Gastroesophageal sphincter (tissue), 3 donors: ENCODE measurements at regions not wholly inside any gene's neighbourhood (a gene's known extent, or its start where the extent isn't known, plus 50 kb on each side); places are given as distances from the start of the nearest gene placed in this dataset.

Experiments used
- CTCF ChIP-seq, 4 experiments: fragments of 200-600 bp in 2 of 4; fragments of 450-650 bp in 2 of 4; sonication (generic) in 1 of 4; IDR thresholded peaks; one replicate each; pipeline ENCODE4 v1.5.1; 2017 to 2019; ENCODE audit warnings: antibody characterized with exemption in 4 of 4, mild to moderate bottlenecking in 2 of 4, moderate library complexity in 2 of 4
- EP300 ChIP-seq: sonication (generic); formaldehyde crosslinking; IDR thresholded peaks from one replicate; pipeline ENCODE4 v1.6.1; 2017; ENCODE audit warnings: antibody characterized with exemption, mild to moderate bottlenecking
- POLR2A ChIP-seq, 2 donors: fragments of 450-650 bp; IDR thresholded peaks; one replicate each; pipeline ENCODE4 v1.6.1; 2017; ENCODE audit warnings: antibody characterized with exemption in 2 of 2, mild to moderate bottlenecking in 2 of 2, moderate library complexity in 1 of 2
- POLR2AphosphoS5 ChIP-seq: sonication (generic); formaldehyde crosslinking; IDR thresholded peaks from one replicate; pipeline ENCODE4 v1.6.1; 2017; ENCODE audit warnings: antibody characterized with exemption

GRCh38 chr3:76941376-76941775, 98.5 kb upstream of the ROBO2 start:
- TF ChIP-seq CTCF (IDR thresholded peaks at IDR 0.05) = no peak
- no peak for TF ChIP-seq POLR2A (IDR thresholded peaks at IDR 0.05)
- no peak for TF ChIP-seq EP300
- no peak for TF ChIP-seq POLR2AphosphoS5
